HG03045 (cell line): ENCODE measurements at regions not wholly inside any gene's neighbourhood (a gene's known extent, or its start where the extent isn't known, plus 50 kb on each side); places are given as distances from the start of the nearest gene placed in this dataset.

Source experiments
- ATAC-seq: cut with Tn5 transposase; IDR thresholded peaks from one replicate; pipeline ENCODE4 v1.9.1; 2021; ENCODE audit warnings: mild to moderate bottlenecking, moderate library complexity; ENCODE audit not compliant: unreplicated experiment

- no peak for ATAC-seq
Observed at GRCh38 chr18:45413180-45413836, 202.0 kb upstream of the SLC14A2 start.

GRCh38 chr18:45415614-45416013 is 199.7 kb upstream of the SLC14A2 start:
- ATAC-seq = no peak

DNA sequence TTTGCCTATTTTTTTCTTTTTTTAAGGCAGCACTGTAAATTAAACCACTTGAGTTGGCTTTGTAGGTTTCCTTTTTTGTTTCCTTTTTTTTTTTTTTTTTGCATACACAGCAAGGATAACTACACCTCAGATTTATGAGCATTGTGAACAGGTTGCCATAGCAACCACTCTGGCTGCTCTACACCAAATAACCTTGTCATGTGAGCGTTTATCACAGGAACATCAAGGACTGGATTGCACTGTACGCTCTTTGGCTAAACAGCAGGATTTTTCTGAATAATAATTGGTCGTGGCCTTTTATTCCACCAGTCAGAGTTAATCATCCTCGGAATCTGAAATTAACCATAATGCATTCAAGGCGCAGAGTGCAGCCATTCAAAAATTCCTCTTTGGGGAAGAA is 199.1 kb upstream of the SLC14A2 start:
- ATAC-seq = no peak

DNA sequence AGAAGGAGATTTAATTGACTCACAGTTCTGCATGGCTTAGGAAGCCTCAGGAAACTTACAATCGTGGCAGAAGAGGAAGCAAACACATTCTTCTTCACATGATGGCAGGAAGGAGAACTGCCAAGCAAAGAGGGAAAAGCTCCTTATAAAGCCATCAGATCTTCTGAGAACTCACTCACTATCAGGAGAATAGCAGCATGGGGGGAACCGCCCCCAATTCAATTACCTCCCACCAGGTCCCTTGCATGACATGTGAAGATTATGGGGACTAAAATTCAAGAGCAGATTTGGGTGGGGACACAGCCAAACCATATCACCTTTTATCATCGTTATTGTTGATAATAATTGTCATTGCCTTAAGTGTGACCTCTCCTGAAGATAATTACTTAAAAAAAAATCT is 197.9 kb upstream of the SLC14A2 start:
- ATAC-seq = no peak

GRCh38 chr18:45423659-45424058 is 191.6 kb upstream of the SLC14A2 start:
- ATAC-seq = no peak

DNA sequence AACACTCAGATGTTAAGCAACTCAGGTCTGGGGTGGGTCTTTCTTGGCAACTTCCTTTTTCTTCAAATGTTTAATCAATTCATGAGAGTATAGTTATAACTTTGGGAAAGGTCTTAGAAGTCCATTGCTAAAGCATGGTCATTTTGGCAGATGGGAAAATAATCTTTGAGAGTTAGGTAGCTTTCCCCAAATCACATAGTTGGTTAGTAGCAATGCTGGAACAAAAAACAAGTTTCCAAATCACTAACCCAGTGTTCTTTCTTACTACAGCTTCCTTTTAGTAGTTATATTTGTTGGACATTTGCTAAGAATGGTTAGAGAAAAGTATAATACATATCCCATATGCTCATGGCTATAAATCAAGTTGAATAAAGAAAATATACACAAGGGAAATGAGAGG is 185.2 kb upstream of the SLC14A2 start:
- ATAC-seq = no peak

DNA sequence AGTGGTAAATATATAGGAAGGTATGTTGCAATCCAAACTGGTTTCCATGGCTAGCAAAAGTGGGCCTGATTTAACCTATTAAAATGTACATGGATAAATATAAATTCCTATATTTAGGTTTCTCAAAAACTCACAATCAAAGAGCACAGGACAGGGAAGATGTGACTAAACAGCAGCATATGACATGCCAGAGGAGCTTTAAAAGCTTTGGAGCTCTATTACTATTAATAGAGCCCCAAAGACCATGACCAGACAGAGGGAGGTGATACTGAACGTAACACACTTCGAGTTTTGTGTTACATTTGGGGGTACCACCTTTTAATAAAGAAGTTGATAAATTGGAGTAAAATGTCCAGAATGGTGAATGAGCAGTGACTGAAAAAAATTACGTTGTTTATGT is 179.5 kb upstream of the SLC14A2 start:
- ATAC-seq = no peak

DNA sequence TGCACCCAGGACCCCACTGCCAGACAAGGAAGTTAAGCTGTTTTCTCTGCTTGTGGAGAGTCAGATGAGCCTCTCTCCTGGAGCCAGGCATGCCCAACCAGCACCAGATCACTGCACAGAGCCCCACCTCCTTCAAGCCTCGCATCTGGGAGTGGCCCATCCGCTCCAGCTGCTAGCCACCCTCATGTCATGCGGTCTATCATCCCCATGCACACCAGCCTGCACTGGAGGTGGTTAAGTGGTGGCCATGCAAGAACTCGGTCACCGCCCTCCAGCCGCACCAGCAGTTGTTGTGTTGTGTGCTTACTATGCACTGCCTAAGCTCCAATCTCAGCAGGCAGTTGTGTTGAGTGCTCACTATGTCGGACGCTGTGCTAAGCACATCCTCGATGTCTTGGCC is 177.9 kb upstream of the SLC14A2 start:
- no peak for ATAC-seq

GRCh38 chr18:45439851-45440645 is 175.2 kb upstream of the SLC14A2 start:
- no peak for ATAC-seq

GRCh38 chr18:45441110-45441847 is 174.0 kb upstream of the SLC14A2 start:
- ATAC-seq = no peak

DNA sequence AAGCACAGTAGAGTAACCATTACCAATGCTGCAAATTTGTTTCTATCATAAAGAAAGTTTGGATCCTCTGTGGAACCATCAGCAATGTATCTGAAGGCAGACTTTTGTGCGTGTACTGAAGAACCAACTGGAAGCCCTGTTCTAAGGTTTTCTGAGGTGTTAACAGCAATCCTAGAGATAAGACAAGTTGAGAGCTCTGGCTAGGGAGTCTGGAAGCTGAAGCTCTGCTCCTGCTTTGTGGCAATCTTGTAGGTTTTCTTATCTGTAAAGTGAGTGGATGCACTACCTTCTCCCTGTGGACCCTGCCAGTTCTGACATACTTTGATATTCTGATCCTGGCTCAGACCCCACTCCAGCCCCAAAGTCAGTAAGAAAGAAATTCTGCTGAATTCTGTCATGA is 171.2 kb upstream of the SLC14A2 start:
- ATAC-seq = no peak

DNA sequence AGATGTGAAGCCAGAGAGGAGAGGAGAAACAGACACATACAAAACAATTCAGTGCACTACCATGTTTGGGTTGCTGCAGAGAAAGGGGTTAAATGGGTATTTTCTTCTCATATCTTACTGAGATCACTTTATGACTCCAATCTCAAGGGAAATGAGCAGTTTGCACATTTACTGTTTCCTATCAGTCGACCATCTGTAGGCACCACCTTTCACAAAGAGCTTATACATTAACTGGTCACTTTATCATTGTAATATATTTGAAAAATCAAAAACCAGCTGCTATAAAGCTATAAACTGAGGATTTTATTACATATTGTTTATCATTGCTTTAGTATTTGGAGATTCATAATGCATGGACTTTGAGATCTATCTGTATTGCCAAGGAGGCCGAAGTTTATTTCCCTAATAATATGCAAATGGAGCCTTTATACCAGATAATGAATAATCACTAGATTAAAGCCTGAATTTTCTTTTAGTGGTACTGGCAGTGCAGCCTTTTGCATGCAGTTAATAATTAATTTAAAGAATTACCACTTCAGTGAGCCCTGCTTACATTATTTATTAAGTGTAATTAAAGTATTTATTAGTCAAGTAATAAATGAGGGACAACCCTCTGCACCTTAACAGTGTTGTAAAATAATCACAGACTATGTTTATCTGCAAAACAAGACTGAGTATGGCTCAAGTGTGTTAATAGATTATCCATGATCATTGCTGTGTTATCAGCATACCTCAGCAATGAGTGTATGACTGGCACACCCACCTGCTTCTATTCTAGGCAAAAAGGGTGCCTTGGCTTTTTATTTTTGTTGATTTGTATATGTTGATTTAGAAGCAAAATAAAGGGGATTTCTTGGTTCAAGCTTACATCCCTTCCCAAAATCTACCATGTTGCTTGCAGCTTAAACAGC is 167.7 kb upstream of the SLC14A2 start:
- no peak for ATAC-seq

GRCh38 chr18:45448871-45449270 is 166.4 kb upstream of the SLC14A2 start:
- ATAC-seq = no peak

DNA sequence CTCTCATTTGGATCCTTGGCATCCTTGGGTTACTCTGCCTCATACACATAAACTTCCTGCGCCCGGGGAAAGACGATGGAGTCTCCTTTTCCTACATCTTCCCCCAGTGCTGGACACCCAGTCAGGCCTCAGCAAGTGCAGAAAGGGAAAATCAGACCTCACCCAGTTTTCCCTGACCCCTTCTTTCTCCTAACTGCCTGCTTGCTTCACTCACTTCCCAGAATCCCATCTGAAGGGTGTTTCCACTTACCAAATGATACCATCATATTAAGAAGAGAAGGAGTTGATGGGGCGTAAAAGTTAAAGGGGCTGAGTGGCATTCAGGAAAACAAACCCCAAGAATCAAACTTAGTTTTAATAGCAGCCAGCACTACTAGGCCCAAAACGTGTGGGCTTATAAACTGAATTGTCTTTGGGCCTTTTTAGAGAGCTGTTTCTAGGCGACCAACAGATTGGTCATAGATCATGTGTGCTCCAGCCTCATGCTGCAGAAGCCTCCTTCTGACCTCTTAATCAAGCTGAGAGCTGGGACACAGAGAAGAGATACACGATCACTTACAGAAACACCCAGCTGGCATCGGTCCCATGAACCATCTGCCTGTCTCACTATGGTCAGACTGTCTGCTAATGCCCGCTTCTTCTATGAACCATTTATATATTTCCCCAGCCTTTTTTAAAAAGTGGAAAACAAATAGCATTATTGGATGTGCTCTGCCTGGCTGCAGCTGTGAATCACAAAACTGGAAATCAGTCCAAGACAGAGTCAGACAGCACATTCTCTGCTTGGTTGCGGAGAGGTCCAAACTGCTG is 165.7 kb upstream of the SLC14A2 start:
- no peak for ATAC-seq

- no peak for ATAC-seq
Observed at GRCh38 chr18:45456090-45457021, 158.9 kb upstream of the SLC14A2 start.

- ATAC-seq = no peak
Observed at GRCh38 chr18:45458033-45458432, 157.2 kb upstream of the SLC14A2 start.

DNA sequence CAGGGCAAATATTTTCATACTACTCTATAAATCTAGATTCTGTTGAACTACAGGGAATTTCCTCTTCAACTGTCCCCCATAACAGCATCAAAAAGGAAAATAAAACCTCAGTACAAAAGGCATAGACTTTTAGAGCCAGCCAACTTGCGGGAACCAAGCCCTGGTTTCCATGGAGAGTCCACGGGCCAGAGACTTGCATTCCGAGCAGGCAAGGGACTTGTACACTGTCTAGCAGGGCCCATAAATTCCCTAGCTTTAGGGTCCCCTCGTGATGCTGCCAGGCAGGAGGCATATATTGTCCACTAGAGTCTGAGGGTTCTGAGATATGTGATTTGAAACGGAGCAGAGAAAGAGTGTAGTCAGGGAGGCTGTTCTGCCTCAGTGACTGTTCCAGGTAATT is 153.1 kb upstream of the SLC14A2 start:
- ATAC-seq = no peak

- ATAC-seq = no peak
Observed at GRCh38 chr18:45463451-45463850, 151.8 kb upstream of the SLC14A2 start.

GRCh38 chr18:45464619-45465018 is 150.7 kb upstream of the SLC14A2 start:
- no peak for ATAC-seq
